ENCODE measurements at regions not wholly inside any gene's neighbourhood (a gene's known extent, or its start where the extent isn't known, plus 50 kb on each side); places are given as distances from the start of the nearest gene placed in this dataset.

DNA sequence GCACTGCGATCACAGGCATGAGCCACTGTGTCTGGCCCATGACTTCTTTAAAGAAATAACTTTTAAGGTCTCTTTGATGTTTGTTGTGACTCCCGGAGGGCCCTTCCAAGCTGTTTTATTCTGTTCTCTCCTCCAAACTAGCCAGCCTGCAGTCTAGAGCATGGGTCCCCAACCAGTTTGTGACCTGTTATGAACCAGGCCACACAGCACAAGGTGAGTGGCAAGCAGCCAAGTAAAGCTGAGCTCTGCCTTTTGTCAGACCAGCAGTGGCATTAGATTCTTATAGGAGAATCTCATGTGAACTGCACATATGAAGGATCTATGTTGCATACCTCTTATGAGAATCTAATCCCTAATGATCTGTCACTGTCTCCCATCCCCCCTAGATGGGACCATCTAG lies 223.9 kb upstream of the RGPD4 start:
- no peak for DNase-seq
- Histone ChIP-seq H3K27me3 (ENCODE audit: control insufficient read depth, insufficient read depth, low read length) (no peaks in the 10 kb centered on the region), H3K4me3 (ENCODE audit: insufficient read depth, low read depth, low read length) (no peak overlapping the region), H3K36me3 (replicated peaks; ENCODE audit: control insufficient read depth, insufficient read depth, low read length) (no peaks in the 10 kb centered on the region)

DNA sequence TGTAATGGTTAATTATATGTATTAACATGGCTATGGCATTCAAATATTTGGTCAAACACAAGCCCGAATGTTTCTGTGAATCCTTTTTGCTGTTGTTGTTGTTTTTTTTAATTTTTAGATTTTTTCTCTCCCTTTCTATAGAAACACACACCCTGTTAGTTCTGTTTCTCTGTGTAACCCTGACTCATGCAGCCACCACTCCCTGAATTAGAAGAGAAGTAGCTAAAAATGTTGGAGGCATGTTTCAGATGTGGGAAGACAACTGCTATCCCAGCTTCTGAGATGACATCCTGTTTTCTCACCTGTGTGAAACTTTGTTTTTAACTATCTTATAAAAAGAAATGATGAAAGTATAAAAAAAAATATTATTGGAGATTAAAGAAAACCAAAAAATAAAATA lies 219.6 kb upstream of the RGPD4 start:
- H3K36me3 ChIP-seq (replicated peaks; ENCODE audit: control insufficient read depth, insufficient read depth, low read length), result no peaks in the 10 kb centered on the region
- no peak for DNase-seq
- no peak overlapping the region for H3K4me3 ChIP-seq (ENCODE audit: insufficient read depth, low read depth, low read length)
- H3K27me3 ChIP-seq (ENCODE audit: control insufficient read depth, insufficient read depth, low read length), result no peaks in the 10 kb centered on the region

DNA sequence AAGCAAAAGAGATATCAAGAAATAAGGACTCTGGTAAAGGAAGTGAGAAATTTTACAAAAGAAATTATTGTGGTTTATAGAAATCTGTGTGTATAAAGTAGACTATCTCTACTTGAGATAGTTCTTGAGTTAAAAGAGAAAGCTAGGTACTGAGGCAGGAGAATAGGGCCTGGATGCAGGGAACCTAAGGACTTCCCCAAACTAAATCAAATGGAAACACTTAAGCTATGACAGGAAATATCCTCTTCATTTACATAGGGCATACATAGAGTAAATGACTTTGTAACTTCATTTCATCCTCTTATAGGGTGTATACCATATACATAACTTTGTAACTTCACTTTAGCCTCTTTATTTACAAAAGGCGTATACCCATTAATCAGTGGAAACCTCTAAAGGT lies 219.2 kb upstream of the RGPD4 start:
- no peaks in the 10 kb centered on the region for H3K27me3 ChIP-seq (ENCODE audit: control insufficient read depth, insufficient read depth, low read length)
- no peak for DNase-seq
- no peaks in the 10 kb centered on the region for H3K36me3 ChIP-seq (replicated peaks; ENCODE audit: control insufficient read depth, insufficient read depth, low read length)
- H3K4me3 ChIP-seq (ENCODE audit: insufficient read depth, low read depth, low read length), result no peak overlapping the region

DNA sequence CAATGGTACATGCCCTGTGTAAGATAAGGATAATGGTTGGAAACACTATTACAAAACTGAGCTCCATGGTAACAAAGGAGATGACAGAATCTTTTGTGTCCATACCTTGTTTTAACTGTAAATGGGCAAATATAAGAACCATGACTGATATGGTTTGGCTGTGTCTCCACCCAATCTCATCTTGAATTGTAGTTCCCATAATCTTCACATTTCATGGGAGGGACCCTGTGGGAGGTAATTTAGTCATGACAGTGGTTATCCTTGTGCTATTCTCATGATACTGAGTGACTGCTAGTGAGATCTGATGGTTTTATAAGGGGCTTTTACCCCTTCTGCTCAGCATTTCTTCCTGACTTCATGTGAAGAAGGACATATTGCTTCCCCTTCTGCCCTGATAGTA lies 211.7 kb upstream of the RGPD4 start:
- no peak for DNase-seq
- H3K4me3 ChIP-seq (ENCODE audit: insufficient read depth, low read depth, low read length), result no peak overlapping the region
- H3K27me3 ChIP-seq (ENCODE audit: control insufficient read depth, insufficient read depth, low read length), result no peaks in the 10 kb centered on the region
- H3K36me3 ChIP-seq (replicated peaks; ENCODE audit: control insufficient read depth, insufficient read depth, low read length), result no peaks in the 10 kb centered on the region

DNA sequence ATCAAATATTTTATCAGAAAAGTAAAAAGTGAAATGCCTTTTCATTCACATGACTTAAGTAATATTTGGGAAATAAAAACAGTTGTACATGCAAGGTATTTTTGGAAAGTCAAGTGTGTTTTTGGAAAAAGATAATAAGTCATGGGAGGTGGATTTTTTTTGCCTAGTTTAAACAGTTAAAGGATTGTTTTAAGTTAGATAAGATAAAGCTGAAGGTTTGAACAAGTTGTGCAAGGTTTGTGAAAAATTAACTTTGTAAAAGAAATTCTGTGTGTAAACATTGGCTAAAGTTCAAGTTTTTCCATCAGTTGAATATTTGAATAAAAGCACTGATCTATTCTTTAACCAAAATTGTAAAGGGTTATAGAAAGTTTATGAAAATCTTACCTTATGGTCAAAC lies 207.9 kb upstream of the RGPD4 start:
- no peak for DNase-seq
- no peaks in the 10 kb centered on the region for H3K36me3 ChIP-seq (replicated peaks; ENCODE audit: control insufficient read depth, insufficient read depth, low read length)
- no peaks in the 10 kb centered on the region for H3K27me3 ChIP-seq (ENCODE audit: control insufficient read depth, insufficient read depth, low read length)
- H3K4me3 ChIP-seq (ENCODE audit: insufficient read depth, low read depth, low read length), result no peak overlapping the region

DNA sequence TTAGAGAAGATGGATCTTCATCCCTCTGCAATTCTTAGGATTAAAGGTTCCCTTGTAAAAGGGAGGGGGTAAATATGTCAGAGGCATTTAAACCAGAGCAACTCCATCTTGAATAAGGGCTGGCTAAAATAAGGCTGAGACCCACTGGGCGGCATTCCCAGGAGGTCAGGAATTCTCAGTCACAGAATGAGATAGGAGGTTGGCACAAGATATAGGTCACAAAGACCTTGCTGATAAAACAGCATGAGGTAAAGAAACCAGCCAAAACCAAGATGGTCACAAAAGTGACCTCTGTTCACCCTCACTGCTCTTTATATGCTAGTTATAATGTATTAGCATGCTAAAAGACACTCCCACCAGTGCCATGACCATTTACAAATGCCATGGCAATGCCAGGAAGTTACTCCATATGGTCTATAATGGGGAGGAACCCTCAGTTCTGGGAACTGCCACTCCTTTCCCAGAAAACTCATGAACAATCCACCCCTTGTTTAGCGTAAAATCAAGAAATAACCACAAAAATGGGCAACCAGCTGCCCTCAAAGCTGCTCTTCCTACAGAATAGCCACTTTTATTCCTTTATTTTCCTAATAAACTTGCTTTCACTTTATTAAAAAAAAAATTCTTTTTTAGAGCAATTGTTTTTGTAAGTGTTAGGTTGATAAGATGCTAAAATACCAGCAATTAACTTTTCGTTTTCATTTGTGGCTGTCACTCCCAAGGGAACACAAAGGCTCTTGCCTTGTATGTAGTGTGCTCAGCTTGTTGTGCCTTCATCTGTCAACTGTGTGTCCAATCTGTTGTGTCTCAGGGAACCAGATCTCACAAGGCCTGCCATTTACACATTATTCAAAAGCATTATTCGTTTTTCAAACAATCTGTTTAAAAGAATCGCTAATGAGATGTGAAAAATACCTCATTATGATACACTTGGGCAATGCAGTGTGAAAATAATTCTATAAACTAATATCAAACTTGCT lies 205.2 kb upstream of the RGPD4 start:
- no peaks in the 10 kb centered on the region for H3K36me3 ChIP-seq (replicated peaks; ENCODE audit: control insufficient read depth, insufficient read depth, low read length)
- no peaks in the 10 kb centered on the region for H3K27me3 ChIP-seq (ENCODE audit: control insufficient read depth, insufficient read depth, low read length)
- no peak for DNase-seq
- no peak overlapping the region for H3K4me3 ChIP-seq (ENCODE audit: insufficient read depth, low read depth, low read length)

DNA sequence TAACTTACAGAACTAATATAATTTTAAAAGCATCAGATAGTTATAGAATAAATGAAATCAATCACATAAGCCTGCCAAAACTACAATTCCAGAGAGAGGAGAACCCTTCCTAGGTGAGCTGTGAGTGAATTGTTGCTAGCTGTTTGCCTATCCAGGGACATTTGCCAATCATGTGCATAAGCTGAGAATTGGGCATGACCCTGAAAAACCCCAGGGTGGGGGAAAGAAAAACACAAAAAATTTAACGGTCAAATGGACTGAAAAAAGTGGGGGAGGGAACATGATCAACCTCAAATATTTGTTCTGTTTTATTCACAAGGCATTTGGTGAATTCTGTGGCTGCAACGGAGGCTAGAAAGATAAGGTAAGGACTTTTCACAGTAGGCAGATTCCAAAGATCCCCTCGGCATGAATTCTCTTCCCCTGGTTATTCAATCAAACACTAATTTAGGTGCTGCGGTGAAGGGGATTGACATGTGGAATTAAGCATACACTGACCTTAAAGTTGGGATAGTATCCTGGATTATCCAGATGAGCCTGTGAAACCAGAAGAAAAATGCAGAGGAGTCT lies 203.9 kb upstream of the RGPD4 start:
- Histone ChIP-seq H3K27me3 (ENCODE audit: control insufficient read depth, insufficient read depth, low read length) (no peaks in the 10 kb centered on the region), H3K4me3 (ENCODE audit: insufficient read depth, low read depth, low read length) (no peak overlapping the region), H3K36me3 (replicated peaks; ENCODE audit: control insufficient read depth, insufficient read depth, low read length) (no peaks in the 10 kb centered on the region)
- DNase-seq, result no peak

DNA sequence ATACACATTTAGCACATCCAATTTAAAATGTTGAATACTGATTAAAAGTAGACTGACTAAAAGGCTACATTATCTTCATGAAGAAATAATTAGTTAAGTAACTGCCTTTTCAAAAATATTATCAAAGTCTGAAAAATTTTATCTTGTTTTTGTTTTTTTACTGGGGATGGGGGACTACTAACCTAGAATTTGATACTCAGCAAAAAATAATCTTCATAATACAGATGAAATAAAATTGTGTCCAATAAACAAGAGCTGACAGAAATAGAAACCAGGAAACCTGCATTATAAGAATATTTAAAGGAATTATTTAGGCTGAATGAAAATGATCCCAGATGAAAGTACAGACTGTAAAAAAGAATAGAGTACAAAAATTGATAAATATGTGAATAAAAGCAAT lies 200.7 kb upstream of the RGPD4 start:
- Histone ChIP-seq H3K27me3 (ENCODE audit: control insufficient read depth, insufficient read depth, low read length) (no peaks in the 10 kb centered on the region), H3K4me3 (ENCODE audit: insufficient read depth, low read depth, low read length) (no peak overlapping the region), H3K36me3 (replicated peaks; ENCODE audit: control insufficient read depth, insufficient read depth, low read length) (no peaks in the 10 kb centered on the region)
- no peak for DNase-seq

DNA sequence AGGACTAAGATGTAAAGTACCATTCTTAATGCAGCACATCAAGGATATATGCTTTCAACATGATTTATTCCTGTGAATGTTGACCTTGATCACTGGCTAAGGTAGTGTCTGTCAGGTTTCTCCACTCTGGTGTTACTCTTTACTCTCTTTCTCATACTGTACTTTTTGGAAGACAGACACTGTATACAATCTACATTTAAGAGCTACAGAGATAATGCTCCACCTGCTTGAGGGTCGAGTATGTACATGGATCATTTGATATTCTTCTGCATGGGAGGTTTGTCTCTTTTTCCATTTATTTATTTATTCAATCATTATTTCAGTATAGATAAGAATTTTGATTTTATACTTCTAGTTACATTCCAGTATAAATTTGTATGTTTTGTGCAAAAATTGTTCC lies 199.5 kb upstream of the RGPD4 start:
- H3K4me3 ChIP-seq (ENCODE audit: insufficient read depth, low read depth, low read length), result no peak overlapping the region
- H3K36me3 ChIP-seq (replicated peaks; ENCODE audit: control insufficient read depth, insufficient read depth, low read length), result no peaks in the 10 kb centered on the region
- no peak for DNase-seq
- no peaks in the 10 kb centered on the region for H3K27me3 ChIP-seq (ENCODE audit: control insufficient read depth, insufficient read depth, low read length)

DNA sequence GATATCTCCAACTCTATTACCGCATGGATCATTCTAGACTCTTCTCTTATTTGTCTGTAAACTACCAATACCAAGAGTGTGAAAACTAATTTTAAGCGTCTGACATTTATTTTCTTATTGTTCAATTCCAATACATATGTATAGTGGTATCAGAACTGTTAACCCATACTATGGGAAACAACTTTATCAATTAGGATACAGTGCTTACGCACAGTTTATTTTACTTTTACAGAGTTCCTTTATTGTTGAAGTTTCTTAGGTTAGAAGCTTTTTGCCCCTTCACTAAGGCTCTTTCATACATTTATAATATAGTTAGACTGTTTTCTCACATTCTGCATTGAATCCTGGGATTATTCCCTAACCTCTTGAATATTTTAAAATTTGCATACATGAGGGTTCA lies 198.8 kb upstream of the RGPD4 start:
- no peak overlapping the region for H3K4me3 ChIP-seq (ENCODE audit: insufficient read depth, low read depth, low read length)
- no peaks in the 10 kb centered on the region for H3K36me3 ChIP-seq (replicated peaks; ENCODE audit: control insufficient read depth, insufficient read depth, low read length)
- no peaks in the 10 kb centered on the region for H3K27me3 ChIP-seq (ENCODE audit: control insufficient read depth, insufficient read depth, low read length)
- DNase-seq, result no peak

DNA sequence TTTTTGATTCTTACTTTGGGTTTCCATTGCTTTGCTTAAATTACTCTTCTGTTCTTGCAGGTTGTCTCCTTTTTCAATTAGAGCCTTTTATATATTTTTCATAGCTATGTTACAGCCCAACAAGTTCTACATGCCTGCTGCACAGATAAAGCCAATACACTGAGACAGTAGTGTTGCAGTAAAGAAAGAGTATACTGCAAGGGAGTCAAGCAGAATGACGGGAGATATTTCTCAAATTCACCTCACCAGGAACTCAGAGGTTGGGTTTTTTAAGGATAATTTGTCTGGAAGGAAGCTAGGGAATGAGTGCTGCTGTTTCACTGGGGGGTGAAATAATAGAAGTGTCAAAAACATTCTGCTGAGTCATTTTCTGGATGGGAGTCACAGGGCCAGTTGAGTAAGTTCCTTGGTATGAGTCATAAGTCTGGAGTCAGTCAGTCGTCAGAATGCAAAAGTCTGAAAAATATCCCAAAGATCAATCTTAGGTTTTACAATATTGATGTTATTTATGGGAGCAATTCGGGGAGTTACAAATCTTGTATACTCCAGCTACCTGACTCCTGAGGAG lies 193.0 kb upstream of the RGPD4 start:
- DNase-seq, result no peak
- Histone ChIP-seq H3K4me3 (ENCODE audit: insufficient read depth, low read depth, low read length) (no peak overlapping the region), H3K27me3 (ENCODE audit: control insufficient read depth, insufficient read depth, low read length) (no peaks in the 10 kb centered on the region), H3K36me3 (replicated peaks; ENCODE audit: control insufficient read depth, insufficient read depth, low read length) (no peaks in the 10 kb centered on the region)

DNA sequence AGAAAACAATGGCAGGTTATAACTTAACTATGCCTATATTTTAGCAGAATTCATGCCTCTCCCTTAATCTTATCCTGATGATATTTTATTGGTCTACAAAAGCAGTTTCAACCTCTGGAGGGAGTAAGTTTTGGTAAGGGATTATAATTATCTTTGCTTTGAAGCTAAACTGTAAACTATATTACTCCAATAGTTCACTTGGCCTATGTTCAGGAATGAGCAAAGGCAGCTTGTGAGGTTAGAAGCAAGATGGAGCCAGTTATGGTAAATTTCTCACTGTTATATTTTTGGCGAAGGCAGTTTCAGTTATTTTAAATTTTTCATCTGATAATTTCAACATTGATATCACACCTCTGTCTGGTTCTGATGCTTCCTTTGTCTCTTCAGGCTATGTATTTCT lies 192.5 kb upstream of the RGPD4 start:
- H3K27me3 ChIP-seq (ENCODE audit: control insufficient read depth, insufficient read depth, low read length), result no peaks in the 10 kb centered on the region
- no peak for DNase-seq
- no peak overlapping the region for H3K4me3 ChIP-seq (ENCODE audit: insufficient read depth, low read depth, low read length)
- no peaks in the 10 kb centered on the region for H3K36me3 ChIP-seq (replicated peaks; ENCODE audit: control insufficient read depth, insufficient read depth, low read length)

DNA sequence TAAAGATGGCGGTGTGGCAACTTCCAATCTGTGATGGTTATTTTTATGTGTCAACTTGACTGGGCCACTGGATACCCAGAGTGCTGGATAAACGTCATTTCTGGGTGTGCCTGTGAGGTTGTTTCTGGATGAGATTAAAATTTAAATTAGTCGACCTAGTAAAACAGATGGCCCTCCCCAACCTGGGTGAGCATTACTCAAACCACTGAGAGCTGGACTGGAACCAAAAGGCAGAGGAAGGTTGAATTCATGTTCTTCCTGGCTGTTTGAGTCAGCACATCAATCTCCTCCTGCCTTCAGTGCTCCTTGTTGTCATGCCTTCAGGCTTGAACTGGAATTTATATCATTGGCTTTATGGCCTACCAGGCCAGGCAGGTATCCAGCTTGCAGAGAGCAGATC lies 190.8 kb upstream of the RGPD4 start:
- Histone ChIP-seq H3K36me3 (replicated peaks; ENCODE audit: control insufficient read depth, insufficient read depth, low read length) (no peaks in the 10 kb centered on the region), H3K4me3 (ENCODE audit: insufficient read depth, low read depth, low read length) (no peak overlapping the region), H3K27me3 (ENCODE audit: control insufficient read depth, insufficient read depth, low read length) (no peaks in the 10 kb centered on the region)
- no peak for DNase-seq

DNA sequence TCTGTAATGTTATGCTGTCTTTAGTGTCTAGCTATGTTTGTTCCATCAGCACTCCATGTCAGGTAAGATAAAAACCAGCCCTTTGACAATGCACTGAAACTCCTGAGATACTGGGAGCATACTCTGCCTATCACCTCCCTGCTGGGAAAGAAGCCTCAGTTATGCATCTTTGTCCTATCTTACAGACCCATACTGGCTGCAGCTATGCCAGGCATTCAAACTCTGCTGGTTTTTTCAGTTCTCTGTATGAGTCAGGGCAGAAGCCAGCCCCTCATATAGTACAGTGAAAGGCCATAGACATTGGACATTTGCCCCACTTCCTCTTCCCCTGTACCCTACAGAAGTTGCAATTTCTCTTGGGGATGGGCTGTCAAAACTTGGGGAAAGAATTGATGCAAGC lies 181.1 kb upstream of the RGPD4 start:
- H3K4me3 ChIP-seq (ENCODE audit: insufficient read depth, low read depth, low read length), result no peak overlapping the region
- H3K27me3 ChIP-seq (ENCODE audit: control insufficient read depth, insufficient read depth, low read length), result no peaks in the 10 kb centered on the region
- H3K36me3 ChIP-seq (replicated peaks; ENCODE audit: control insufficient read depth, insufficient read depth, low read length), result no peaks in the 10 kb centered on the region
- DNase-seq, result no peak

DNA sequence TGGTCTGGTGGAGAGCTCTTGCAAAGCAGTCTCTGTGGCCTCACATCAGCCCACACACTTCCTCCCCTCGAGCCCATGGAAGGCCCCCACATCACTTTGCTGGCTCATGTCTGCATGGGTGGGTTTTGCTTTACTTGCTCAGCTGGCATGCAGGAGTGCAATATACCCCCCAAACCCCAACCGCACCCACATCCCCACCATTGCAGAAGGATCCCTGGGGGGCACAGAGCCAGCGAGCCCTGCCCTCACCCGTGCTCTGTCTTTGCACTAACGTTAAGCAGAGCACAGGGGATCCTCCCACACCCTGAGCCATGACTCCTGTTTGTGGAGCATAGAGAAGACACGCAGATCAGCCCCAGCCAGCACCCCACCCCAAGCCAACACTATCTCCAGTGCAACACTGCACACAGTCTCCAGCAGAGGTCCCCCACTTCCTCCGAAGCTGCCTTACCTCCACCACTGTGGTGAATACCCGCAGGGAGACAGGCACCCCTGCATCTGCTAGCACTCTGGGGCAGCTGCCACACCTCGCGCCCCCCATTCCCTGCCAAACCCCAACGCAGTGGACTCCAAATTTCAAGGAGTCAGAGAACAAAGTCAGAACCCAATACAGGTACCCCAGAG lies 177.8 kb upstream of the RGPD4 start:
- Histone ChIP-seq H3K36me3 (replicated peaks; ENCODE audit: control insufficient read depth, insufficient read depth, low read length) (no peaks in the 10 kb centered on the region), H3K4me3 (ENCODE audit: insufficient read depth, low read depth, low read length) (no peak overlapping the region), H3K27me3 (ENCODE audit: control insufficient read depth, insufficient read depth, low read length) (no peaks in the 10 kb centered on the region)
- DNase-seq, result peak; percentile 11
